Activated CD4-positive, CD25-positive, alpha-beta regulatory T cell treated with anti-CD3 and anti-CD28 coated beads, Interleukin-2, amount 50 U/mL, for 24 hours (primary cell): ENCODE measurements at regions not wholly inside any gene's neighbourhood (a gene's known extent, or its start where the extent isn't known, plus 50 kb on each side); places are given as distances from the start of the nearest gene placed in this dataset.

Experiments
- ATAC-seq, 2 donors: fragments of 150-1000 bp; cut with Tn5 transposase; one replicate each; pipeline ENCODE4 v1.10.0; 2021; ENCODE audit warnings: mild to moderate bottlenecking in 1 of 2, moderate library complexity in 1 of 2

DNA sequence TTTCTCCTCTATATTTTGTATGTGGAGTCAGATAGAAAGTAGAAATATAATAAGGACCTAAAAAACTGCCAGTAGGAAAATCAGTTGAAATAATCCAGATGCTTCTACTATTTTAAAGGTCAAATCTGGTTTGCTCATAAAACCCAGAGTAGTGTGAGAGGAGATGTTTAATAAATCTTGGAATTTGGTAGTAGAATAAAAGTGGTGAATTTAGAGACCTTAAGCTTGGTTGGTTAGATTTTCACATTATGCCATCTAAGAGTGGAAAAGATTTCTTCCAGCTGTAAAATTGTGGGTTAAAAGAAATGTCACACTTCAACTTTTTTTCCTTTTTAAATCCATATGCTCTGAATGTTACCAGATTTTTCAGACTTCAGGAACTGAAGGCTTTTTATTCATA, 266.4 kb upstream of the GOLIM4 start:
- no peak for ATAC-seq

DNA sequence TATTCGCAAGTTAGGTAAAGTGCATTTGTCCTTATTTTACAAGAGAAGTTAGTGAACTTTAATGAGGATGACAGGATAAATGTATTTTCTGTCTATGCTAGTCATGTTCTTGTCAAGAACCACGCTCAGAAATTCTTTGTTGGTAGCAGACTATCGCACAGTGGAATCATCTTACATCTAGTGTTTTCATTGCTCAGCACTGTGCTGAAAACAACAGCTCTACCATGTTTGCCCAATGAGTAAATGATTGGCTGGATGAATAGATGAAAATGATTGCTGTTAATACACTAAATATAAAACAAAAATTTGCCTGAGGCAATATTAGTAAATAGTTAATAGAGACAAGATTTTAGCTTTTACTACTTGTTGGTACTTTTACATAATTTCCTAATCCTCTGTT, 265.3 kb upstream of the GOLIM4 start:
- no peak for ATAC-seq

DNA sequence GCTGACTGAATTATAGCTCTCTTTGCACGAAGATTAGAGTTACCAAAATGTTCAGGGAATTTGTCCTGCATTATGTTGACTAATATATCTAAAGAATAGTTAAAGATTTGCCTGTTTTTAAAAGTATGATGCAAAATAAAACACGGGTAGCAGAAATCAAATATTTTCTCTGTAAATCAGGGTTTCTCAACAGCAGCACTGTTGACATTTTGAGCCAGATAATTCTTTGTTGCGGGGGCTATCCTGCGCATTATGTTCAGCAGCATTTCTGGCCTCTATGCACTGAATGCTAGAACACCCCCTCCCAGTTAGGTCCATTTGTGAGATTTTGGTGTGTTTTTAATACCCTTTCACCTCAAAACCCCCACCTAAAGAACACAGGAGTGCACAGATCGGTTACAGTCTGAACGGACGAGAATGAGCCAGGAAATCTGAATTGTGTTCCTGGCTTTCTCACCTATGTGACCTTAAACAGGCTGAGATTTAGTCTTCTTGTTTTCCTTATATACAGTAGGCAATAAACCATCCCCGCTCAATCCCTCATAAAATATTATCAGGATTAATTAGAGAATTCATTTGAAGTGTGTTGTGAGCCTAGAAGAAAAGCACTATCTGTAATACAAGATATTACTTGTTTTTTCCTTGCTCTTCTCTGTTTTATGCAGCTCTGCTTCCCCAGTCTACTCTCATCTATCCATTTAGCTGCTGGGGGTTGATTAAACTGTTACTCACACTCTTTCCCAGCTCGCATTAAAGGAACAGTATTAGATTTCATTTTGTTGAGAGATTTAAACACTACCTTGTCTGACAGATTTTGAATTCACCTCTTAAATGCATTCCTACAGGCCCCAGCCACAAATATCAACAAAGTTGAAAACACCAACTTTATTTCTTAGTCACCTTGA, 247.5 kb upstream of the GOLIM4 start:
- ATAC-seq = no peak

DNA sequence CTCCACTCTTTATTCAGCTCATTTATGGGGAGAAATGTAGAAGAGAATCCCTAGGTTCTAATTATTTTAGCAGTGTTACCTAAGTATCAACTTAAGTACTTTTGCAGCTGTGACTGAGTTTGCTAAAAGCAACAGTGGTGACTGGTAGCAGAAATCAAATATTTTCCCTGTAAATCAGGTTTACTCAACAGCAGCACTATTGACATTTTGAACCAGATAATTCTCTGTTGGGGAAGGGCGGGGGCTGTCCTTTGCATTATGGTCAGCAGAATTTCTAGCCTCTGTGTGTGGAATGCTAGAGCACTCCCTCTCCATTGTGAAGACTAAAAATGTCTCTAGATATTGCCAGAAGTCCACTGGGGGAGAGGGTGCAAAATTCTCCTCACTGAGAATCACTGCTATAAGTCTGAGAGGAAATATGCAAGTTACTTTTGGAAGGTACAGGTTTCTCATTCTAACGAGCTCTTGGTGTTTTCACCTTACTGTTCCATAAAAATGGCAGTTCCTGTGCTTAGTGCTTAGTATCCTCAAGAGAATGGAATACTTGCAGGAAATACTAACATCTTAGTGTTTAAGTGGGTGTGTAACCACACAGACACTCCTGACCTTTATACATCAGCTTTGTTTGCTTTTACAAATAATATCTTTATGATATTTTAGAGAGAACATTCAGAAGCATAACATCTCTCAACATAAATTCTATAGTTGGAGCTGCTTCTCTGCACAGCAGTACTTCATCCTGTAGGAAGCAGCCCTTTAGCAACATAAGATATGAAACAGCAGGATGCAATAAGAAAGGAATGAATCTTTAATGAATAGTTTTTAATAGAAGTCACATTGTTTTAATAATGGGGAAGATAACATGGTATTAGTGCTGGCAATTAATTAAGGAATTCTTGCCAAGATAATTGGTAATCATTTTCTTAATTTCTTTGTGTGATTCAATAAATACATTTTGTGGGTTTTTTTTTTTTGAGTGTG, 246.5 kb upstream of the GOLIM4 start:
- no peak for ATAC-seq

DNA sequence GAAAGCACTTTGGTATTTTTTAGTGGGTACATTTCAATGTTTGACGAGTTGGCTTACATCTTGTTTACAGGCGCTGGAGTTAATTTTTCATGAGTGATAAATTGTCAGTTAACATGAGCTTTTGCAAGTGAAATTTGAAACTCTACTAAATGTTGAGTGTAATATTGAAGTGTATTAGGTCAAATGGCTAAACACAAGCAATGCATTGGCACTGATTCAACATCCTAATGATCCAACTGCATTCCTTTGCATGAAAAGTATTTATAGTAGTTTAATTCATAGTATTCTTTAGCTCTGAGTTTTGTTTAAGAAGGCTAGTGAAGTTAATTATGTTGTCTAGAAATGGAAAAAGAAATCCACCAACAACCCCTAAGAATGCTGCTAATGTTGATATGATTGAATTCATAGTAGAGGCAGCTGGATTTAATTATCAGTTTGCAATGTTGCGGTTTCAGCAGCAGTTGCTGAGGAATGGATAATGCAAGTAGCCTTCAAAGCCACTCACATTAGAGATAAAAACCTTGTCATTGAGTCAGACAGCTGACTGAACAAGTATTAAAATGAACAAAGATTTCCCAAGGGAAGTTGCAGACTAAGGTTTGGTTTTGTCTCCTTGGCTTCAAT, 245.6 kb upstream of the GOLIM4 start:
- no peak for ATAC-seq

DNA sequence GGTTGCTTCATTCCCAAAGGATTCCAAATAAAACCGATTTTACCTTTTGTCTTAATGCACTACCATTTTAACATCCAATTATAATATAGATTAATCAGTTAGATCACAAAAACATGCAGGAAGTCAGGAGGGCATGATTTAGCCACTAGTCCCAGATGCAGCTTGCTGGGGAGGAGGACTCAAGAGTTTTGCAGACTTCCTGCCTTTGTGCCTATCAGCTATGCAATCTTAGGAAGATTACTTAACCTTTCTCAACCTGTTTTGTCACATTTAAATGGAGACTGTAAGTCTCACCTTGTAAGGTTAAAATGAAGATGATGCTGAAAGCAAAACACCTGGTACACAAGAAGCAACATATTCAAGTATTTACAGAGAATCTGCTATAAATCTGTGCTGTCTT, 242.4 kb upstream of the GOLIM4 start:
- ATAC-seq = no peak

DNA sequence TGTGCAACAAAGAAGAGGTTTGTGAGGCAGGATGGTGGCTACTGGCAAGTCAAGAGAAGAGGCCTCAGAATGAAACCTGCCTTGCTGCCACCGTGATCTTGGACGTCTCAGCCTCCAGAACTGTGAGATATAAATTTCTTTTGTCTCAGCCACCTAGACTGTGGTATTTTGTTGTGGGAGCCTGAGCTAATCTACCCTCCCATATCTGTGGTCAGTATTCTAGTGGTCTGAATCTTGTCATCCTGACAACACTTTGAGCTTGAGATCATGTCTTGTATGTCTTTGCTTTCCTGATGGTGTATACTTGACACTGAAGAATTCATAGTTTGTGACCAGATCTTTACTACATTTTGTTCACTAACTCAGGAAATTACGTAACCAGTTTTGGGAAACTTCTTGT, 240.6 kb upstream of the GOLIM4 start:
- ATAC-seq = no peak

DNA sequence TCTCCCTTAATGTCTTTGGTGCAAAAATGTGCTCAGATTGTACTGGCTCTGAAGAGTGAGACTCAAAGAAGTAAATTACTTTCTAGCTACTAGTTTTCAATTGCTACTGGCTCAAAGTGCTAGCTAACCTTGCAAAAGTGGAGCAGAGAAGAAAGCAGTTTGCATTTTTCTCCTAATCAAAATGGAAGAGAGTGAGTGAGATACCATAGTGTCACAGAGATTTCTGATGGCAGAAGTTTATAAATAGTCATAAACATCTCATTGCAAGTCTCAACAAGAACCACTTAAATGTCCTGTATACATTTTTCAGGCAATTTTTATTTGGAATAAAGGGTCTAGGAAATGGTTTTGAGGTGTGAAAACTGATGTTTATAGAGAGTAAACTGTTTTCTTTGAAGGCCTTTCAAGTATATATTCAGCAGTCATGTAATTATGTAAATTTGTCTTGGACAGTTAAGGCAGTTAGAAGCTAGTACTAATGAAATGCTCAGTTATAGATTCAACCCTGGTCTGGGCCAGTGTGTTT, 237.7 kb upstream of the GOLIM4 start:
- ATAC-seq = no peak

DNA sequence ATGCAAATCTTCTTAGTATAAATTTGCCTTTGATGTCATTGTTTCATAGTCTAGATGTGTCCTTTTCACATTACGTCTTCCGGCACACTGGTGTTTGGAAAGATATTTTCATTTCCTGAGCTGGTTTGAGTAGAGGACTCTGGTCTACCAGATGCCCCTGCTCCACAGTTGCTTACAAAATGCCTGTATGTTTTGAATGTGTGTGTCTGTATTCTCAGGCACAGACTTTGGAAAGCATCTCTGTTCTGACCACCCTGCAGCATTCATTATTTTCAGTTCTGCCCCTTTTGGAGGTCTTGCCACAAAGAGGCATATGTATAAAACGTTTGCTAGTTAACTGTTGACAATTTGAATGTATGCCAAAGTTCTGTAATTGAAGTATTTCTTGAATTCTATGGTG, 236.0 kb upstream of the GOLIM4 start:
- ATAC-seq = no peak

DNA sequence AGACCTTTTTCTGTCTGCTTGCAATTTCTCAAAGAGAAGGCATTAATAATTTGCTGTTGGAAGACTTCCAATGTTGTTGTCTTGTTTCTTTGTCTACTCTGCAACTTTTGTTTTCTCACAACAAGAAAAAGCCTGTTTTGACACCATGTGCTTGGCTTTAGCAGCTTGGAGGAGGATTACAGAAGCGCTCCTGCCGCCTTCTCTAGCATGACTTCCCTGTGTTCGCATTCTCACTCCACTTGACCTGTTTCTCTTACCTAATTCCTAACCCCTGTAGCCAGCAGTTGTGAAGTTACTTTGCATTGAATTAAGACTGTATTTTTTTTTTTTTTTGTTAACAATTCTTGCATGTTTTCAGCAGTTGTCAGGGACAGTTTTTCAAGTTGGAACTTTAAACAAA, 235.3 kb upstream of the GOLIM4 start:
- ATAC-seq = no peak

DNA sequence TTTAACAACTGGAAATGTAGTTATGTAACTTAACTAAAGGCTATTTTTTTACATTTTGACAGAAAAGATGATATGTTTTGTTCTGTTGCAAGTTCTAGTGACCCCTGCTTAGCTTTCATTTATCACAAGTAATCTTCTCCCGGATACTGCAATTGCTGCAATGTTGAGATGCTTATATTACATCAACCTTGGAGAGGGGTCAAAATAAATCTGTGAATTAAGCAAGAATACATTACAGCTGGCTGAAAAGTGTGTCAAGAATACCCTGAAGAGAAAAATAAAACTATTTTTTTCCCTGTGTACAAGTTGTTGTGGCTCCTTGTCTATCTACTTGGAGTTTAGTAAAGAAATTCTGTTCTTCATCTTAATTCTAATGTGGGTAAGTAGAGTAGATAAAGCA, 232.1 kb upstream of the GOLIM4 start:
- ATAC-seq = no peak

DNA sequence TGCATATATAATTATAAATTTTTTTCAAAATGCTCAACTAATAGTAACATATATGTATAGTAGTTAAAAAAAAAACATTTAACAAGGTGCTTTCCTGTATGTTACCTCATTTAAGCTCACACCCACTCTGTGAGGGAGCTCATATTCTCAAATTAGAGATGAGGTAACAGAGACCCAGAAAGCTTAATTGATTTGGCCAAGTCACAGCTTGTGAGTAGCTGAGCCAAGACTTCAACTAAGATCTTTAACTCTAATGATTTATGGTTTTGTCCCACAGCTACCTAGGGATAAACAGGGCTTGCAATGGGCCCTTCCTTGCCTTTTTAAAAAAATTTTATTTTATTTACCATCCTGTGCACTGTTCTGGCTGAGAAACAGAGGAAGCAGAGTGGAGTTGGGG, 230.0 kb upstream of the GOLIM4 start:
- no peak for ATAC-seq

DNA sequence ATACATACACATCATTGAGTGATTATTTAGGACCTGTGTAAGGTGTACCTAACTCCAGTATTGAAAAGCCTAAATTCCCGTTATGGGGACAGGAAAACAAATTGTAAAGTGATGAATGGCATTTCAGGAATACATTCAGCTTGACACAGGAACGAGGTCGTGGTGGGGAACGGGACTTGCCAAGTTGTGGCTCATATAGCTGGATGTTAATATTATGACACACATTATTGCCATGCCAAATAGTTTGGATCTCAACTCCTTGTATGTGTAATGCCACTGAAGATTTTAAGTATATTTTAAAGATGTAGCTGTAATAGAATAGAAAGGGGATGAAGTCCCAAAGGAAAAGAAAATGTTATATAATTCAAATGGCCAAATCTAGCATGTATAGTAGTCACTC, 227.2 kb upstream of the GOLIM4 start:
- no peak for ATAC-seq

DNA sequence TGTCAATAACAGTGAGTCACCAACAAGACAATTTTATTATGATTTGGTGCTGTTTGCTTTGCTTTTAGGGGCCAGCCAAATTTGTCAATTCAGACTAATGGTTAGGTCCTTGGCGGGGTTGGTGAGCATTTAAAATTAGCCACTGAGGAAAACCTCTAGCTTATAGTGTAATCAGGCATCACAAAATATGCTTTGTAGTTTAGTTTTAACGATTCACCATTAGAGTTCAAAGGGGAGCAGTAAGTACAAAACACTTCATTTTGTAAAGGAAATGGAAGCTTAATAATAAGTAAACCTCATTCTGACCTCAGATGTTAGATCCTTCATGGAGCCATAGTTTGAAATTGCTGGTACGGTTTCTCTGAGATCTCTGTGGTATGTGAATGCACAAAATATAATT, 218.4 kb upstream of the GOLIM4 start:
- no peak for ATAC-seq

DNA sequence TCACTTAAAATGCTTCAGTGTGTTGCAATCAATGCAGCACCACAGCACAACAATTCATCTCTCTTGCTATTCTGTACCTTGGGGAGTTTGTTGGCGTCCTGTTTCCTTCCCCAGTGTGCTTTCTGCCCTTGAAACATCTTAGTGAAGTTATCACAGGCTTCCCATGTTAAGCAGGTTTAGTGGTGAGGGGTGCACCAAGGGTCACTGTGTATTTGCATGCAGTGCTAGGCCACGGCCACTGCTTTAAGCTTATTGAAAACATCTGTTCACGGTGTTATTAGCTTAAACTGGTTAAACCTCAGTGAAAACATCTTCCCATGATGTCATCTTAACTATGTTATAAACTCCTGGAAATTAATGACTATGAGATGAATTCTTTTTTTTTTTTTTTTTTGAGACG, 217.3 kb upstream of the GOLIM4 start:
- ATAC-seq = no peak

DNA sequence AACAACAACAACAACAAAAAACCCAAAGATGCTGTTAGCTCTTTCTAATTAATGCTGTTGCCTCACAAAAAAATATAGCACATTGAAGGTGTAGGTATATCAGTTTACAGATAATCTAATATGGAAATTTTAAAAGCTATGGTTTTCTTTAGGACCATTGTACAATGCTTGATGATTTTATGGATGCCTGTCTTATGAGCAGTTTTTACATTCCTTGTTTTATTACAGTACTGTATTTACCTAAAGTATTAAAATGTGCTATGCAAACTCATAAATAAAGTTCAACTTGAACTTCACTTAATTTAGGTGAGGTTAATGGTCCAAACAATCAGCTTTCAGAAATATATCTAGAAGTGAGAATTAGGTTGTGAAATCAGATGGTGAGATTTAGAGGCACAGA, 212.2 kb upstream of the GOLIM4 start:
- no peak for ATAC-seq

DNA sequence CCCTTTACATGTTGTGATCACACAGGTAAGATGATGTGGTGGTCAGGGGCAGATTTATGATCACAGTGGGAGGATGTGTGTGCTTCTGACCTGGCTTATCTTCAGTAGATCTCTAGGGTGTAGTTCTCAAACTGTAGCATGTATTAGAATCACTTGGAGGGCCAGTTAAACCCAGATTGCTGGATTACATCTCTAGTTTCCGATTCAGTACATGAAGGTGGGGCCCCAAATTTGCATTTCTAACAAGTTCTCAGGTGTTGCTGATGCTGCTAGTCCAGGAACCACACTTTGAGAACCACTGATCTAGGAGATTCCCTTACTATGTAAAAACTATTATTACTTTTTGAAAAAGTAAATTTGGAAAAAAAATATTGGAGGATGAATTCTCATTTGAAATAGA, 199.3 kb upstream of the GOLIM4 start:
- ATAC-seq = no peak

DNA sequence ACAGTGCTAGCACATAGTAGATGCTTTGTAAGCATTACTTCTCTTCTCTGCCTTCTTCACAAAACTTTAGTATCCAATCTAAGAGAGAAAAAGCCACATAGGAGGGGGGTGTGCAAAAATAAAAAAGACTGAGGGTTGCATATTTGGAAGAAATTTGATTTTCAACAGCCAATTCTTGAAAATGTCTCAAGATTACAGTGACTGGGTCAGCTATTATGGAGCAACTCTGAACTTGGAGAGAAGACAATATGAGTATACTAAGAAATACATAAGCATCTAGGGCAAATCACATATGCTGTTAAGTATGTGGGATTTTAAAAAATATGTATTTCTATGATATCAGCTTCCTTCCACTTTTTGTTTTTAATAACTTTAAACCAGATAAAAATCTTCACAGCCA, 196.6 kb upstream of the GOLIM4 start:
- ATAC-seq = no peak

DNA sequence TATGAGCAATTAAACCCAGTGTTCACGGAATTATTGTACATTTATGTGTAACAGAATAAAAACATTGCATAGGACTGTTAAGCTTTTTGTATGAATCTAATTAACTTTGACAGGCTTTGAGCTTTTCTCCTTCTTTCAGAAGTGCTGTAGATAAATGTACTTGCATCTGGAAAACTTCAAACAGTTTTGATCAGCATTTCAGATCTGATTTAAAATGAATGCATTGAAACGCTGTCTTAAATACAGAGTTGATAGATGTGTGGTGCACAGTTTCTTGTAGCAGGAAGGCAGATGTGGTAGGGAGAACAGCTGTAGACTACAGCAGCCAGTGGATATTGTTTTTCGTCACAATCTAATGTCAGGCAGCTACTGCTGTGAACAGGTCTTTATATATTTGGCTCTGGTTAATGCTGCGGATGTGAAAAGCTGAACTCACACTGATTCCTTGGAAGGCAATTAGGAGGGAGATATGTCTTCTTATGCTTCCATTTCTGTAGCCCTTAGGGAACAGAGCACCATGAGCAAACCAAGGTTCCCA, 193.8 kb upstream of the GOLIM4 start:
- no peak for ATAC-seq

DNA sequence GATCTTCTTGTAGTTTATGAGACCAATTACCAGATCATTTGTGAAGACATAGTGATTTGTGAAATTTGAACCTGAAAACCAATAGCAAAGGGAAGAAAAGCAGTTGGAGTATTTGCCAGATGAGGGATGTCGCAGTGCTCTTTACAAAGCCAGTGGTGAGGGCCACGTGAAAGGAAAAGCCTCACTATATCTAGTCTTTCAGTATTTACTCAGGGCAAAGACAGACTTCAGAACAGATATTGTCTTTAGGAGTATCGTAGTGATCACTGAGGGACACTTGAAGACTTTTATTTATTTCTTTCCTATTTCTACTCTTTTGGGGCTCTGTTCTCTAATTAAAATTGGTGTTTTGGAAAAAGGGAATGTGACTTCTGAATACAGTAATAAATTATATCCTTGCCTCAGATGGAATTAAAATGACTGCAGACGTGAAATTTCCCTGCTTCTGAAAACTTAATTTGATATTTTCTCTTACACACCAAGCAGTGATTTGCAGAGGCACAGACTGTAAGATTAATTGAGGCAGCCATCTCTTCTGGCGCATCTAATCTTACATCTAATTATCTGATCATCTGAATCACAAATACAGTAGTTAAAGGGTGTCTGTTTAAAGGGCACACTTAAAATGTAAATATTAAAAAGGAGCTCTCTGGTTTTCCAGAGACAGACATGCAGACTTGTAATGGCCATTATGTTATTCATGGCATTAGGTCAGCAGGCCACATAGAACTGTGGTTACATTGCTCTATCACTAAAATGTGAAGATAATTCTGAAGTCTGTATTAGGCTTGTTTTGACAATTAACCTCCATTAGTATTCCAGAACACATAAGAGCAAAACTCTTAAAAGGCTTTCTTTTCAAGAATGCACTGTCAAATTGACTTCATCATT, 193.0 kb upstream of the GOLIM4 start:
- no peak for ATAC-seq

DNA sequence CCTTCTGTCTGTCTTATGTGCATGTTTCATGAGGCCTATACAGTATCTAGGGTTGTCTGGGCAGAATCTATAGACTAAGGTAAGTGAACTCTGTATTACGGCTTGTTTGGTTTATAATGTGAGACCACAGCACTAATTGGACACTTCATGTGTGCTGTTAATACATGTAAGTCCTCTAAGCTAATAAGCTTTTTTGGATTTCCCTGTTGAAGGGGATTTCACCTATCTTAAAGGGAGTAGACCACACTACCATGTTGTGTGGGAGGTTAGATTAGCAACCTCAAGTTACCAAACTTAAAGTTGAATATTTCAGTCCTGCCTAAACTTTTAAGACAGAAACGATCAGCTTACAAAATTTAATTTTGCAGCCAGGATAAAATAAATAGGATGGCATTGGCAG, 189.8 kb upstream of the GOLIM4 start:
- ATAC-seq = no peak

DNA sequence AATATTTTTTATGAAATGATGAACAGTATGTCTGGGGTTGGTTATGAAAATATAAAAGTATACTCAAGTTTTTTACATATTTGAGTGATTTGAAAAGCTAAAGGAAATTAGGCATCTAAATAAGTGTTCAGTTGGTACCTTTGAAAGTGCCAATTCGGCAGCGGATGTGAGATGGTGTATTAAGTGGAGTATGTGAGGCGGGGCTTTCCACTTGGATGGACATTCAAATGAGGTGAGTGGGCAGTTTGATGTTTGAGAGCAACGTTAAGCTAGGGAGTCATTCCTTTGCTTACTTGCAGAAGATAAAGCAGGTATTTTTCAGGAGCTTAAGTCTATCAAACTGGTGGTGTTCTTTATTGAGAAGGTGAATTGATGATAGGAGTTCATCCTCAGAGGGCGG, 189.0 kb upstream of the GOLIM4 start:
- ATAC-seq = no peak
